AG04449 (cell line): ENCODE measurements at regions not wholly inside any gene's neighbourhood (a gene's known extent, or its start where the extent isn't known, plus 50 kb on each side); places are given as distances from the start of the nearest gene placed in this dataset.

Experiments used
- CTCF ChIA-PET: fragments of 350-600 bp; formaldehyde crosslinking; extraction: SDS; loops from one replicate; lab custom pipeline; 2021; ENCODE audit warnings: antibody characterized with exemption; lab: Yijun Ruan, JAX
- POLR2A ChIA-PET: fragments of 400-600, 350-600 bp; formaldehyde crosslinking; extraction: SDS; loops from one replicate; lab custom pipeline; 2020; ENCODE audit warnings: antibody characterized with exemption, inconsistent platforms; lab: Yijun Ruan, JAX
- DNase-seq: peaks from one replicate; pipeline ENCODE4 v3.0.0-alpha.2; 2010; ENCODE audit warnings: low read depth, low spot score
- H3K4me3 ChIP-seq: 2 replicates; pipeline ENCODE4 v1.5.1; 2011; ENCODE audit warnings: low read depth, mild to moderate bottlenecking, control low read depth, low read length
- CTCF ChIP-seq: IDR thresholded peaks from one replicate; pipeline ENCODE4 v1.5.1; 2011; ENCODE audit warnings: mild to moderate bottlenecking, moderate library complexity, low read length, control low read depth, inconsistent platforms; ENCODE audit not compliant: insufficient read depth; ENCODE audit errors: missing control alignments

GRCh38 chr14:84253326-84253725 lies 1276.6 kb upstream of the FLRT2 start:
- TF ChIP-seq CTCF: no peak
- ChIA-PET CTCF (no interaction called here), POLR2A (no interaction called here)
- no peak for DNase-seq
- no peak overlapping the region for H3K4me3 ChIP-seq

- DNase-seq: no peak
- ChIA-PET CTCF (no interaction called here), POLR2A (no interaction called here)
- TF ChIP-seq CTCF: no peak
- no peak overlapping the region for H3K4me3 ChIP-seq
These were observed 1275.7 kb upstream of the FLRT2 start for GRCh38 chr14:84254290-84254689.

GRCh38 chr14:84262932-84263331 lies 1267.0 kb upstream of the FLRT2 start:
- no peak for TF ChIP-seq CTCF
- no peak for DNase-seq
- H3K4me3 ChIP-seq: no peak overlapping the region
- CTCF ChIA-PET: no interaction called here
- POLR2A ChIA-PET: no interaction called here

- no peak for TF ChIP-seq CTCF
- no peak for DNase-seq
- H3K4me3 ChIP-seq: no peak overlapping the region
- ChIA-PET POLR2A (no interaction called here), CTCF (no interaction called here)
These were observed 1257.6 kb upstream of the FLRT2 start for GRCh38 chr14:84272290-84272721.

GRCh38 chr14:84273181-84273580 lies 1256.8 kb upstream of the FLRT2 start:
- no peak for DNase-seq
- ChIA-PET CTCF (interaction anchor here (0.6 kb wide), 1 partner anchor 37 kb away, joined by 3 read pairs; no protein-coding TSS in a partner anchor), POLR2A (no interaction called here)
- H3K4me3 ChIP-seq: no peak overlapping the region
- TF ChIP-seq CTCF: no peak

- no peak for DNase-seq
- no peak for TF ChIP-seq CTCF
- H3K4me3 ChIP-seq: no peak overlapping the region
- ChIA-PET CTCF (no interaction called here), POLR2A (no interaction called here)
These were observed 1247.3 kb upstream of the FLRT2 start for GRCh38 chr14:84282618-84283017.
